ENCODE measurements at regions not wholly inside any gene's neighbourhood (a gene's known extent, or its start where the extent isn't known, plus 50 kb on each side); places are given as distances from the start of the nearest gene placed in this dataset.

DNA sequence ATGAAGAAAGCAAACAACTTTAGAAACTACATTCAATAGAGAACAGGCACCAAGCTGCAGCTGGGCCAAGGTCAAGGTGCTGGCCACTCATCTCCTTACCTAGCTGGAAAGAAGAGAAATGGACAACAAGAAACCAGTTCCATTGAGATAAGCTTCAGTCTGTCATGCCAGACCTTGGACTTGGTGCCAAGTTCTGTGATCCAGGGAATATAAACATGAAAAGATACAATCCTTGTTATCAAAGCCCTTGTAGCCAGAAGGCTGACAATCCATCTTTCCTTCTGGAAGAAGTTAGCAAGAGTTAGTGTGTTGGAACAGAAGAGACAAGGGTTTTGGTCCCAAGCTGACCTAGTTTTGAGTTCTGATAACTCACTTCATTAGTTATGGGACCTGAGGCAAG is 227.5 kb downstream of the ACTL7B start:
- Histone ChIP-seq H4K91ac (ENCODE audit: insufficient read depth, low read depth, low read length) (no peak overlapping the region), H3K9me1 (ENCODE audit: insufficient read depth, low read length) (no peaks in the 10 kb centered on the region), H3K18ac (ENCODE audit: low read depth, low read length) (no peak overlapping the region), H4K5ac (ENCODE audit: low read depth, low read length) (no peak overlapping the region), H3K9me3 (ENCODE audit: control insufficient read depth, insufficient read depth, low read length) (no peaks in the 10 kb centered on the region), H3K23ac (ENCODE audit: low read depth, low read length) (no peak overlapping the region), H3K36me3 (ENCODE audit: control insufficient read depth, insufficient read depth, low read length) (no peaks in the 10 kb centered on the region), H2AK5ac (ENCODE audit: low read depth, low read length) (no peak overlapping the region), H2BK5ac (ENCODE audit: low read depth, low read length, poor library complexity, severe bottlenecking) (no peak overlapping the region), H2BK120ac (ENCODE audit: low read depth, low read length) (no peak overlapping the region), H3K9ac (ENCODE audit: low read depth, low read length) (no peak overlapping the region), H3K14ac (replicated peaks; ENCODE audit: low read depth, low read length) (no peak overlapping the region), H2BK20ac (ENCODE audit: low read depth, low read length) (no peak overlapping the region), H3K27me3 (ENCODE audit: control insufficient read depth, insufficient read depth, low read length) (no peaks in the 10 kb centered on the region; the same call in 1 of the 2 replicates), H2AK9ac (replicated peaks; ENCODE audit: low read depth, low read length, poor library complexity) (no peak overlapping the region), H3K56ac (ENCODE audit: extremely low read depth, insufficient read depth, low read length) (no peak overlapping the region), H3K4me1 (ENCODE audit: control insufficient read depth, insufficient read depth, low read length) (no peaks in the 10 kb centered on the region), H2AFZ (replicated peaks; ENCODE audit: low read length, poor library complexity) (no peak overlapping the region), H3K27ac (ENCODE audit: insufficient read depth, low read length) (no peak overlapping the region), H2BK15ac (ENCODE audit: low read depth, low read length) (no peak overlapping the region), H3K4me3 (ENCODE audit: insufficient read depth, low read depth, low read length) (no peak overlapping the region), H3K79me1 (ENCODE audit: low read depth in 1 of 2, low read length in 2 of 2) (no peaks in the 10 kb centered on the region), H4K8ac (ENCODE audit: low read depth in 2 of 2, low read length in 2 of 2) (no peak overlapping the region), H4K20me1 (ENCODE audit: insufficient read depth, low read length) (no peaks in the 10 kb centered on the region), H3K4me2 (ENCODE audit: low read depth, low read length) (no peak overlapping the region), H3K4ac (ENCODE audit: low read depth, low read length) (no peak overlapping the region)
- DNase-seq (no peak), ATAC-seq (ENCODE audit: low read depth) (no peak)
- TF ChIP-seq, protein P1, sequence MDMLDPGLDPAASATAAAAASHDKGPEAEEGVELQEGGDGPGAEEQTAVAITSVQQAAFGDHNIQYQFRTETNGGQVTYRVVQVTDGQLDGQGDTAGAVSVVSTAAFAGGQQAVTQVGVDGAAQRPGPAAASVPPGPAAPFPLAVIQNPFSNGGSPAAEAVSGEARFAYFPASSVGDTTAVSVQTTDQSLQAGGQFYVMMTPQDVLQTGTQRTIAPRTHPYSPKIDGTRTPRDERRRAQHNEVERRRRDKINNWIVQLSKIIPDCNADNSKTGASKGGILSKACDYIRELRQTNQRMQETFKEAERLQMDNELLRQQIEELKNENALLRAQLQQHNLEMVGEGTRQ (IDR thresholded peaks at IDR 0.05; ENCODE audit: low read depth, low read length), result no peak
- TF ChIP-seq, protein P2, sequence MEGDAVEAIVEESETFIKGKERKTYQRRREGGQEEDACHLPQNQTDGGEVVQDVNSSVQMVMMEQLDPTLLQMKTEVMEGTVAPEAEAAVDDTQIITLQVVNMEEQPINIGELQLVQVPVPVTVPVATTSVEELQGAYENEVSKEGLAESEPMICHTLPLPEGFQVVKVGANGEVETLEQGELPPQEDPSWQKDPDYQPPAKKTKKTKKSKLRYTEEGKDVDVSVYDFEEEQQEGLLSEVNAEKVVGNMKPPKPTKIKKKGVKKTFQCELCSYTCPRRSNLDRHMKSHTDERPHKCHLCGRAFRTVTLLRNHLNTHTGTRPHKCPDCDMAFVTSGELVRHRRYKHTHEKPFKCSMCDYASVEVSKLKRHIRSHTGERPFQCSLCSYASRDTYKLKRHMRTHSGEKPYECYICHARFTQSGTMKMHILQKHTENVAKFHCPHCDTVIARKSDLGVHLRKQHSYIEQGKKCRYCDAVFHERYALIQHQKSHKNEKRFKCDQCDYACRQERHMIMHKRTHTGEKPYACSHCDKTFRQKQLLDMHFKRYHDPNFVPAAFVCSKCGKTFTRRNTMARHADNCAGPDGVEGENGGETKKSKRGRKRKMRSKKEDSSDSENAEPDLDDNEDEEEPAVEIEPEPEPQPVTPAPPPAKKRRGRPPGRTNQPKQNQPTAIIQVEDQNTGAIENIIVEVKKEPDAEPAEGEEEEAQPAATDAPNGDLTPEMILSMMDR (conservative IDR thresholded peaks at IDR 0.05; ENCODE audit: low read depth, low read length), result no peak
- TF ChIP-seq CHD1 (IDR thresholded peaks at IDR 0.05; ENCODE audit: low read depth, low read length) (no peak), RFX5 (IDR thresholded peaks at IDR 0.05; ENCODE audit: low read depth, low read length) (no peak)
- TF ChIP-seq, protein P3, sequence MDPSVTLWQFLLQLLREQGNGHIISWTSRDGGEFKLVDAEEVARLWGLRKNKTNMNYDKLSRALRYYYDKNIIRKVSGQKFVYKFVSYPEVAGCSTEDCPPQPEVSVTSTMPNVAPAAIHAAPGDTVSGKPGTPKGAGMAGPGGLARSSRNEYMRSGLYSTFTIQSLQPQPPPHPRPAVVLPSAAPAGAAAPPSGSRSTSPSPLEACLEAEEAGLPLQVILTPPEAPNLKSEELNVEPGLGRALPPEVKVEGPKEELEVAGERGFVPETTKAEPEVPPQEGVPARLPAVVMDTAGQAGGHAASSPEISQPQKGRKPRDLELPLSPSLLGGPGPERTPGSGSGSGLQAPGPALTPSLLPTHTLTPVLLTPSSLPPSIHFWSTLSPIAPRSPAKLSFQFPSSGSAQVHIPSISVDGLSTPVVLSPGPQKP (IDR thresholded peaks at IDR 0.05; ENCODE audit: borderline replicate concordance, low read depth, low read length), result no peak
- in situ Hi-C loops (cut with MboI; ENCODE audit: low sequenced_read_pairs) (no loop called here), dilution Hi-C loops (cut with HindIII; ENCODE audit: low sequenced_read_pairs, unreplicated experiment) (no loop called here), intact Hi-C loops (cut with micrococcal nuclease) (no loop called here)
- POLR2A ChIA-PET (ENCODE audit: unreplicated experiment), result no interaction called here
- CTCF ChIA-PET, result no interaction called here
- BruUV-seq (replicated peaks), result no TSS peak
